ENCODE measurements at regions not wholly inside any gene's neighbourhood (a gene's known extent, or its start where the extent isn't known, plus 50 kb on each side); places are given as distances from the start of the nearest gene placed in this dataset.

GRCh38 chr5:88140396-88140855 lies 128.2 kb downstream of the TMEM161B start:
- H3K4me1 ChIP-seq = peaks cover 48% of the 10 kb centered on the region
- DNase-seq = no peak
- H3K9me3 ChIP-seq (replicated peaks) = no peaks in the 10 kb centered on the region
- no peaks in the 10 kb centered on the region for H3K36me3 ChIP-seq
- intact Hi-C loops (cut with micrococcal nuclease) = loop anchor here (10.0 kb wide), 1 partner anchor 544 kb away; no protein-coding TSS in a partner anchor
- peak overlapping the region; percentile 68 for H3K4me3 ChIP-seq
- no peak for TF ChIP-seq CTCF (IDR thresholded peaks at IDR 0.05; ENCODE audit: borderline replicate concordance)
- peak overlapping the region; percentile 56 for H3K27ac ChIP-seq (replicated peaks)
- H3K27me3 ChIP-seq (ENCODE audit: low read depth) = peaks cover 50% of the 10 kb centered on the region

GRCh38 chr5:88130211-88130815 lies 138.3 kb downstream of the TMEM161B start:
- Histone ChIP-seq H3K4me3 (no peak overlapping the region), H3K27ac (replicated peaks) (no peak overlapping the region), H3K4me1 (no peaks in the 10 kb centered on the region), H3K9me3 (replicated peaks) (peaks cover 2% of the 10 kb centered on the region), H3K36me3 (no peaks in the 10 kb centered on the region), H3K27me3 (ENCODE audit: low read depth) (peaks cover 13% of the 10 kb centered on the region)
- intact Hi-C loops (cut with micrococcal nuclease) = no loop called here
- no peak for DNase-seq
- TF ChIP-seq CTCF (IDR thresholded peaks at IDR 0.05; ENCODE audit: borderline replicate concordance) = no peak

GRCh38 chr5:88128813-88129212 lies 139.8 kb downstream of the TMEM161B start:
- intact Hi-C loops (cut with micrococcal nuclease) = no loop called here
- Histone ChIP-seq H3K27me3 (ENCODE audit: low read depth) (peaks cover 13% of the 10 kb centered on the region), H3K9me3 (replicated peaks) (peaks cover 13% of the 10 kb centered on the region), H3K4me3 (no peak overlapping the region), H3K27ac (replicated peaks) (no peak overlapping the region), H3K4me1 (no peaks in the 10 kb centered on the region), H3K36me3 (no peaks in the 10 kb centered on the region)
- no peak for DNase-seq
- TF ChIP-seq CTCF (IDR thresholded peaks at IDR 0.05; ENCODE audit: borderline replicate concordance) = no peak

- peaks cover 4% of the 10 kb centered on the region for H3K9me3 ChIP-seq (replicated peaks)
- no peak for TF ChIP-seq CTCF (IDR thresholded peaks at IDR 0.05; ENCODE audit: borderline replicate concordance)
- H3K27me3 ChIP-seq (ENCODE audit: low read depth) = peaks cover 6% of the 10 kb centered on the region
- no peak overlapping the region for H3K4me3 ChIP-seq
- no peaks in the 10 kb centered on the region for H3K36me3 ChIP-seq
- intact Hi-C loops (cut with micrococcal nuclease) = no loop called here
- H3K4me1 ChIP-seq = no peaks in the 10 kb centered on the region
- DNase-seq = no peak
- no peak overlapping the region for H3K27ac ChIP-seq (replicated peaks)
Measured at GRCh38 chr5:88119535-88120125, 149.0 kb downstream of the TMEM161B start.

GRCh38 chr5:88118179-88118578 lies 150.5 kb downstream of the TMEM161B start:
- Histone ChIP-seq H3K4me3 (no peak overlapping the region), H3K27me3 (ENCODE audit: low read depth) (peaks cover 6% of the 10 kb centered on the region), H3K36me3 (no peaks in the 10 kb centered on the region), H3K4me1 (no peaks in the 10 kb centered on the region), H3K9me3 (replicated peaks) (no peaks in the 10 kb centered on the region), H3K27ac (replicated peaks) (no peak overlapping the region)
- no peak for DNase-seq
- intact Hi-C loops (cut with micrococcal nuclease) = no loop called here
- no peak for TF ChIP-seq CTCF (IDR thresholded peaks at IDR 0.05; ENCODE audit: borderline replicate concordance)

Data from left ventricle myocardium inferior (tissue), 1 donor.